ENCODE measurements at regions not wholly inside any gene's neighbourhood (a gene's known extent, or its start where the extent isn't known, plus 50 kb on each side); places are given as distances from the start of the nearest gene placed in this dataset.

DNA sequence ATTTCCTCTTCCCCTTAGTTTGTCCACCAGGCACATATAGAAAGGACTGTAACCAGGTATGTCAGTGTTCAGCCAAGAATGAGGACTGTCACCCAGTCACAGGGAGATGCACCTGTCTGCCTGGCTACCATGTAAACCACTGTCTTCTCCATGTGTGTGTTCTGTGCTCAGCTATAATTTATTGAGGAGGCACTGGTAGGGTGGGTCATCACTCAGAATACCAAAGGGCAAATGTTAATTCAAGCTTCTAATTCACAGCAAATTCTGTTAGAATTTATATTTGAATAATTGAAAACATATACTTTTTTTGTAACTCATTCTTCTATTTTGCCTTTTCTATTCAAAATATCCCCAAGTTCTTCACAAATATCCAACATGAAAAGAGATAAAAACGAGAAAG is 780.4 kb downstream of the MECOM start:
- TF ChIP-seq, protein P1, sequence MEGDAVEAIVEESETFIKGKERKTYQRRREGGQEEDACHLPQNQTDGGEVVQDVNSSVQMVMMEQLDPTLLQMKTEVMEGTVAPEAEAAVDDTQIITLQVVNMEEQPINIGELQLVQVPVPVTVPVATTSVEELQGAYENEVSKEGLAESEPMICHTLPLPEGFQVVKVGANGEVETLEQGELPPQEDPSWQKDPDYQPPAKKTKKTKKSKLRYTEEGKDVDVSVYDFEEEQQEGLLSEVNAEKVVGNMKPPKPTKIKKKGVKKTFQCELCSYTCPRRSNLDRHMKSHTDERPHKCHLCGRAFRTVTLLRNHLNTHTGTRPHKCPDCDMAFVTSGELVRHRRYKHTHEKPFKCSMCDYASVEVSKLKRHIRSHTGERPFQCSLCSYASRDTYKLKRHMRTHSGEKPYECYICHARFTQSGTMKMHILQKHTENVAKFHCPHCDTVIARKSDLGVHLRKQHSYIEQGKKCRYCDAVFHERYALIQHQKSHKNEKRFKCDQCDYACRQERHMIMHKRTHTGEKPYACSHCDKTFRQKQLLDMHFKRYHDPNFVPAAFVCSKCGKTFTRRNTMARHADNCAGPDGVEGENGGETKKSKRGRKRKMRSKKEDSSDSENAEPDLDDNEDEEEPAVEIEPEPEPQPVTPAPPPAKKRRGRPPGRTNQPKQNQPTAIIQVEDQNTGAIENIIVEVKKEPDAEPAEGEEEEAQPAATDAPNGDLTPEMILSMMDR (IDR thresholded peaks at IDR 0.05) = no peak
- H3K27me3 ChIP-seq = no peaks in the 10 kb centered on the region
- no peaks in the 10 kb centered on the region for H3K36me3 ChIP-seq
- peaks cover 2 to 5% of the 10 kb centered on the region in 2 donors for H3K4me1 ChIP-seq
- H3K27ac ChIP-seq = no peak overlapping the region
- H3K9me3 ChIP-seq = no peaks in the 10 kb centered on the region
- no peak overlapping the region for H3K4me3 ChIP-seq
- DNase-seq (ENCODE audit: low spot score in 2 of 2) = no peak
- intact Hi-C loops (cut with DNase I) = no loop called here

DNA sequence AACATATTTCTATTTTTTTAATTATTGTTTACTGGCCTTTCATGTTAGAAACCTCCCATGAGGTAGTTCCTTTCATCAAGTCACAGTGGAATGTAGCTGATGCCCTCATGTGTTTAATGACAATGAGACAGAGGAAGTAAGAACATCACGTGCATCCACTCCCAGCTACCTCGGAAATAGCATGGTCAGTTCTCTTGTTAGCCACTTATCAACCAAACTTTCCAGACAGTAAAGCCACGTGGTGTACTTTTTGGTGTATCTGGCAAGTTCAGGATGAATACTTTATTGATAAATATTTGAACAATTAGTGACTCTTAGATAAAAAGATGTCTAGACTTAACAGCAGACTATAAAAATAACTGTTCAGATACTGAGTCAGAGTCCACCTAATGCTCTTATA is 781.7 kb downstream of the MECOM start:
- Histone ChIP-seq H3K4me1 (peaks cover 2 to 5% of the 10 kb centered on the region in 2 donors), H3K27ac (no peak overlapping the region), H3K27me3 (no peaks in the 10 kb centered on the region), H3K9me3 (no peaks in the 10 kb centered on the region), H3K4me3 (no peak overlapping the region), H3K36me3 (no peaks in the 10 kb centered on the region)
- TF ChIP-seq, protein P1 (IDR thresholded peaks at IDR 0.05) = no peak
- intact Hi-C loops (cut with DNase I) = no loop called here
- DNase-seq (ENCODE audit: low spot score in 2 of 2) = no peak

DNA sequence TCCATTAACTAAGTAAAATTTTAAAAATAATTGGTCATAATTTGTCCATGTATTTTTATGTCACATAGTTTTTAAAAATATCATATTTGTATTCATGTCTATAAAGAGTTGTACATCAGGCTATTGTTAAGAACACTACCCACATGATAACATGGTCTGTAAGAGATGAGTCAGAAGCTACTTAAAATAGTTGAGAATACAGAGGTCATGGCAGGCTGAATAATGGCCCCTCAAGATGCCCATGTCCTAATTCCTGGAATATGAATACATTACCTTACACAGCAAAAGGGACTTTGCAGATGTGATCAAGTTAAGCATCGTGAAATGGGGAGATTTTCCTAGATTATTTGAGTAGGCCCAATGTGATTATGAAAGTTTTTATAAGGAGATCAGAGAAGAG is 782.9 kb upstream of the GOLIM4 start:
- no peak overlapping the region for H3K27ac ChIP-seq
- no peak for DNase-seq (ENCODE audit: low spot score in 2 of 2)
- no peaks in the 10 kb centered on the region for H3K4me1 ChIP-seq
- TF ChIP-seq, protein P1 (IDR thresholded peaks at IDR 0.05) = no peak
- no peaks in the 10 kb centered on the region for H3K36me3 ChIP-seq
- no peak overlapping the region for H3K4me3 ChIP-seq
- no peaks in the 10 kb centered on the region for H3K27me3 ChIP-seq
- no peaks in the 10 kb centered on the region for H3K9me3 ChIP-seq
- intact Hi-C loops (cut with DNase I) = no loop called here

DNA sequence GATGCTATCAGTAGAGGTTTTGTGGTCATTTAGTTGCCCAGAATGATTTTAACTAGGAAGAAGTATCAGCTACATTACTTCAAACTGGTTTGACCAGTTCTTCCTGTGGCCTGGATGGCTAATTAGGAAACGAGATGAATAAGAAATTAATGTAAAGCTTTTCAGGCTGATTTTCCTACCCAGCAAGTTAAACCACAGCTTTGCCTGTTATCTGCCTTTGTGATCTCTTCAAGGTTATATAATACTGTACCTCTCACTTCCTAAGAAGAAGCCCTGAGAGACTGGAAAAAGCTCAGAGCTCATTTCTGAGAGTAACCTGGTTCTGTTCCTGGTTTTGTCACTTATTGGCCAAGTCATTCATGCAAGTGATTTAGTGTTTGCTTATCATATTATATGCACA is 782.2 kb upstream of the GOLIM4 start:
- no peak for DNase-seq (ENCODE audit: low spot score in 2 of 2)
- TF ChIP-seq, protein P1 (IDR thresholded peaks at IDR 0.05) = no peak
- Histone ChIP-seq H3K9me3 (no peaks in the 10 kb centered on the region), H3K4me1 (no peaks in the 10 kb centered on the region), H3K27me3 (no peaks in the 10 kb centered on the region), H3K36me3 (no peaks in the 10 kb centered on the region), H3K4me3 (no peak overlapping the region), H3K27ac (no peak overlapping the region)
- intact Hi-C loops (cut with DNase I) = no loop called here

GRCh38 chr3:168876346-168877035 is 780.8 kb upstream of the GOLIM4 start:
- intact Hi-C loops (cut with DNase I) = no loop called here

More at GRCh38 chr3:168876346-168877035, 780.8 kb upstream of the GOLIM4 start:
- no peak for DNase-seq (ENCODE audit: low spot score in 2 of 2)
- Histone ChIP-seq H3K27me3 (no peaks in the 10 kb centered on the region), H3K9me3 (no peaks in the 10 kb centered on the region), H3K4me3 (no peak overlapping the region), H3K36me3 (no peaks in the 10 kb centered on the region), H3K27ac (no peak overlapping the region), H3K4me1 (no peaks in the 10 kb centered on the region)
- TF ChIP-seq, protein P1 (IDR thresholded peaks at IDR 0.05) = no peak
